ENCODE measurements at regions not wholly inside any gene's neighbourhood (a gene's known extent, or its start where the extent isn't known, plus 50 kb on each side); places are given as distances from the start of the nearest gene placed in this dataset.

GRCh38 chr1:208785629-208786028 lies 541.4 kb upstream of the PLXNA2 start:
- no peak for TF ChIP-seq MAX (IDR thresholded peaks at IDR 0.05)
- TF ChIP-seq EGR1 (IDR thresholded peaks at IDR 0.05), result no peak
- no peak for TF ChIP-seq USF1 (IDR thresholded peaks at IDR 0.05)
- TF ChIP-seq YY1 (IDR thresholded peaks at IDR 0.05; ENCODE audit: low read depth), result no peak
- TF ChIP-seq EP300 (IDR thresholded peaks at IDR 0.05; ENCODE audit: borderline replicate concordance), result no peak
- TF ChIP-seq TCF12 (IDR thresholded peaks at IDR 0.05; ENCODE audit: low read depth), result no peak
- no peak for TF ChIP-seq REST (IDR thresholded peaks at IDR 0.05; ENCODE audit: low read depth)
- no peak for TF ChIP-seq ZBTB7A (IDR thresholded peaks at IDR 0.05; ENCODE audit: low read depth)
- no peak for TF ChIP-seq CREB1 (IDR thresholded peaks at IDR 0.05; ENCODE audit: low read depth)
- no peak for TF ChIP-seq NFIC (IDR thresholded peaks at IDR 0.05)
- TF ChIP-seq RAD21 (IDR thresholded peaks at IDR 0.05; ENCODE audit: low read depth), result no peak
- TF ChIP-seq TEAD4 (IDR thresholded peaks at IDR 0.05), result no peak
- no peak for TF ChIP-seq CEBPB (IDR thresholded peaks at IDR 0.05)

DNA sequence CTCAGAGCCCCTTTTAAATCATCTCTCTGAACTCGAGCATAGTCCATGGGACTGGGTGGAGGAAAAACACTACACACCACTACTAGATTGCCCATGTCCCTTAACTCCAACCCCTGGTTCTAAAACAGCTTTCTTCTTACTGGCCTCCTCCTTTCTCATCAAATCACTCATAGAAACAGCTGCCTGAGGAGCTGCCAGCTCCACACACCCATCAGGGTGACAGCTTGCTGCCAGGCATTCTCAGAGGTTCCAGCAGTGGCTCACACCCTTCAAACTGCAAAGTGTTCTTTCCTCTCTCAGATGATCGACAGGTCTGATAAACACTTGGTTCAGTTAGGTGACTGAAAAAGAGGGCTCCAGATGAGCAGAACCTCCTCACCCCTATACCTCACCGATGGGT lies 543.0 kb upstream of the PLXNA2 start:
- TF ChIP-seq TEAD4 (IDR thresholded peaks at IDR 0.05) (no peak), TCF12 (IDR thresholded peaks at IDR 0.05; ENCODE audit: low read depth) (no peak), CREB1 (IDR thresholded peaks at IDR 0.05; ENCODE audit: low read depth) (no peak), EP300 (IDR thresholded peaks at IDR 0.05; ENCODE audit: borderline replicate concordance) (no peak), RAD21 (IDR thresholded peaks at IDR 0.05; ENCODE audit: low read depth) (no peak), CEBPB (IDR thresholded peaks at IDR 0.05) (no peak), ZBTB7A (IDR thresholded peaks at IDR 0.05; ENCODE audit: low read depth) (no peak), YY1 (IDR thresholded peaks at IDR 0.05; ENCODE audit: low read depth) (no peak), FOXM1 (IDR thresholded peaks at IDR 0.05; ENCODE audit: borderline replicate concordance, low read depth) (no peak), EGR1 (IDR thresholded peaks at IDR 0.05) (no peak), USF1 (IDR thresholded peaks at IDR 0.05) (no peak), NFIC (IDR thresholded peaks at IDR 0.05) (no peak), TAF1 (IDR thresholded peaks at IDR 0.05; ENCODE audit: low read depth) (no peak), REST (IDR thresholded peaks at IDR 0.05; ENCODE audit: low read depth) (no peak), MAX (IDR thresholded peaks at IDR 0.05) (no peak)

- TF ChIP-seq YY1 (IDR thresholded peaks at IDR 0.05; ENCODE audit: low read depth) (no peak), MAX (IDR thresholded peaks at IDR 0.05) (no peak), REST (IDR thresholded peaks at IDR 0.05; ENCODE audit: low read depth) (no peak), CEBPB (IDR thresholded peaks at IDR 0.05) (no peak), RAD21 (IDR thresholded peaks at IDR 0.05; ENCODE audit: low read depth) (no peak), NFIC (IDR thresholded peaks at IDR 0.05) (no peak), CREB1 (IDR thresholded peaks at IDR 0.05; ENCODE audit: low read depth) (no peak), TAF1 (IDR thresholded peaks at IDR 0.05; ENCODE audit: low read depth) (no peak), USF1 (IDR thresholded peaks at IDR 0.05) (no peak), TCF12 (IDR thresholded peaks at IDR 0.05; ENCODE audit: low read depth) (no peak), EGR1 (IDR thresholded peaks at IDR 0.05) (no peak), ZBTB7A (IDR thresholded peaks at IDR 0.05; ENCODE audit: low read depth) (no peak), EP300 (IDR thresholded peaks at IDR 0.05; ENCODE audit: borderline replicate concordance) (no peak), FOXM1 (IDR thresholded peaks at IDR 0.05; ENCODE audit: borderline replicate concordance, low read depth) (no peak), TEAD4 (IDR thresholded peaks at IDR 0.05) (no peak)
Measured at GRCh38 chr1:208788013-208788540, 543.9 kb upstream of the PLXNA2 start.

Data from Ishikawa (cell line).